ENCODE measurements at regions not wholly inside any gene's neighbourhood (a gene's known extent, or its start where the extent isn't known, plus 50 kb on each side); places are given as distances from the start of the nearest gene placed in this dataset.
"Not testable (repeated sequence)": the region's sequence is repeated elsewhere in the genome, so short reads cannot be mapped to it uniquely, and the experiment has no call there.

- Histone ChIP-seq H3K36me3 (no peaks in the 10 kb centered on the region), H3K9me3 (no peaks in the 10 kb centered on the region; the same call in 1 of the 2 replicates), H3K4me1 (no peaks in the 10 kb centered on the region), H3K4me3 (ENCODE audit: low read depth, low read length) (no peak overlapping the region), H3K27me3 (no peaks in the 10 kb centered on the region)
- TF ChIP-seq CTCF (IDR thresholded peaks at IDR 0.05; ENCODE audit: low read depth, low read length) = no peak
- DNase-seq = no peak
These were observed 145.9 kb downstream of the C6orf118 start for GRCh38 chr6:165163519-165163918.

- TF ChIP-seq CTCF (IDR thresholded peaks at IDR 0.05; ENCODE audit: low read depth, low read length) = no peak
- no peak for DNase-seq
- H3K4me1 ChIP-seq = no peaks in the 10 kb centered on the region
- H3K27me3 ChIP-seq = no peaks in the 10 kb centered on the region
- H3K36me3 ChIP-seq = no peaks in the 10 kb centered on the region
- H3K9me3 ChIP-seq = no peaks in the 10 kb centered on the region; the same call in 1 of the 2 replicates
- H3K4me3 ChIP-seq (ENCODE audit: low read depth, low read length) = no peak overlapping the region
These were observed 149.9 kb downstream of the C6orf118 start for GRCh38 chr6:165159460-165159859.

GRCh38 chr6:165146456-165146855 lies 162.9 kb downstream of the C6orf118 start:
- no peak overlapping the region for H3K4me3 ChIP-seq (ENCODE audit: low read depth, low read length)
- no peaks in the 10 kb centered on the region for H3K27me3 ChIP-seq
- no peaks in the 10 kb centered on the region; the same call in 1 of the 2 replicates for H3K9me3 ChIP-seq
- DNase-seq = no peak
- H3K4me1 ChIP-seq = no peaks in the 10 kb centered on the region
- TF ChIP-seq CTCF (IDR thresholded peaks at IDR 0.05; ENCODE audit: low read depth, low read length) = no peak
- no peaks in the 10 kb centered on the region for H3K36me3 ChIP-seq

GRCh38 chr6:165135889-165136288 lies 173.5 kb downstream of the C6orf118 start:
- Histone ChIP-seq H3K4me1 (no peaks in the 10 kb centered on the region), H3K4me3 (ENCODE audit: low read depth, low read length) (no peak overlapping the region), H3K27me3 (no peaks in the 10 kb centered on the region), H3K36me3 (no peaks in the 10 kb centered on the region), H3K9me3 (no peaks in the 10 kb centered on the region)
- no peak for TF ChIP-seq CTCF (IDR thresholded peaks at IDR 0.05; ENCODE audit: low read depth, low read length)
- no peak for DNase-seq

GRCh38 chr6:165129086-165129485 lies 180.3 kb downstream of the C6orf118 start:
- no peak for TF ChIP-seq CTCF (IDR thresholded peaks at IDR 0.05; ENCODE audit: low read depth, low read length)
- no peaks in the 10 kb centered on the region; the same call in 1 of the 2 replicates for H3K9me3 ChIP-seq

GRCh38 chr6:165127743-165128142 lies 181.7 kb downstream of the C6orf118 start:
- H3K36me3 ChIP-seq; H3K27me3 ChIP-seq; H3K4me1 ChIP-seq; H3K4me3 ChIP-seq (ENCODE audit: low read depth, low read length); DNase-seq; H3K9me3 ChIP-seq: not testable (repeated sequence)

More at GRCh38 chr6:165129086-165129485, 180.3 kb downstream of the C6orf118 start:
- no peaks in the 10 kb centered on the region for H3K4me1 ChIP-seq
- DNase-seq = no peak
- no peak overlapping the region for H3K4me3 ChIP-seq (ENCODE audit: low read depth, low read length)
- no peaks in the 10 kb centered on the region for H3K27me3 ChIP-seq
- H3K36me3 ChIP-seq = no peaks in the 10 kb centered on the region

- not testable (repeated sequence) for H3K4me3 ChIP-seq (ENCODE audit: low read depth, low read length); H3K27me3 ChIP-seq; H3K4me1 ChIP-seq; DNase-seq; H3K9me3 ChIP-seq; H3K36me3 ChIP-seq
These were observed 184.7 kb downstream of the C6orf118 start for GRCh38 chr6:165124681-165125080.
